WTC11 (cell line): ENCODE measurements at regions not wholly inside any gene's neighbourhood (a gene's known extent, or its start where the extent isn't known, plus 50 kb on each side); places are given as distances from the start of the nearest gene placed in this dataset.

ENCODE experiments used
- ATAC-seq: fragments of 200-7000 bp; cut with Tn5 transposase; 2 replicates; pipeline ENCODE4 v1.10.0; 2021; ENCODE audit warnings: mild to moderate bottlenecking, moderate library complexity
- CTCF ChIA-PET: fragments of 300-600 bp; sonication (Branson Sonifier 250); formaldehyde crosslinking; loops from one replicate; lab custom pipeline; 2021; ENCODE audit warnings: antibody characterized with exemption; lab: Charles Lee
- POLR2A ChIA-PET: fragments of 350-600 bp; sonication (Branson Sonifier 250); formaldehyde crosslinking; loops from one replicate; lab custom pipeline; 2021; ENCODE audit warnings: antibody characterized with exemption; lab: Charles Lee
- DNase-seq: peaks from one replicate; pipeline ENCODE4 v3.0.0; 2021; ENCODE audit warnings: low spot score
- H3K27ac Mint-ChIP-seq: 2 replicates; pipeline ENCODE4 v1.8.0; 2021; ENCODE audit warnings: mixed read lengths
- H3K27me3 Mint-ChIP-seq: 2 replicates; pipeline ENCODE4 v1.8.0; 2021; ENCODE audit warnings: low read depth, mild to moderate bottlenecking, moderate library complexity, mixed read lengths
- H3K36me3 Mint-ChIP-seq: 2 replicates; pipeline ENCODE4 v1.8.0; 2021; ENCODE audit warnings: mixed read lengths
- H3K4me1 Mint-ChIP-seq: 2 replicates; pipeline ENCODE4 v1.8.0; 2022; ENCODE audit warnings: mixed read lengths
- H3K4me3 Mint-ChIP-seq: 2 replicates; pipeline ENCODE4 v1.8.0; 2021; ENCODE audit warnings: mild to moderate bottlenecking, moderate library complexity, mixed read lengths
- H3K9me3 Mint-ChIP-seq: 2 replicates; pipeline ENCODE4 v1.8.0; 2021; ENCODE audit warnings: mixed read lengths
- ETV6 ChIP-seq: sonication (generic); formaldehyde crosslinking; IDR thresholded peaks from 2 replicates; pipeline ENCODE4 v1.8.1; 2022; ENCODE audit warnings: mild to moderate bottlenecking, missing genetic modification reagents
- FOXP1 ChIP-seq: sonication (generic); formaldehyde crosslinking; IDR thresholded peaks from 2 replicates; pipeline ENCODE4 v1.8.0; 2022; ENCODE audit warnings: missing genetic modification reagents, mild to moderate bottlenecking, moderate library complexity, borderline replicate concordance
- GABPB1 ChIP-seq: sonication (generic); formaldehyde crosslinking; IDR thresholded peaks from 2 replicates; pipeline ENCODE4 v1.8.1; 2023; ENCODE audit warnings: mild to moderate bottlenecking, missing genetic modification reagents
- GRHL2 ChIP-seq: fragments of 250-450 bp; sonication (Bioruptor Pico); IDR thresholded peaks from 2 replicates; pipeline ENCODE4 v1.8.0; 2022; ENCODE audit warnings: mild to moderate bottlenecking, moderate library complexity; ENCODE audit not compliant: insufficient replicate concordance, severe bottlenecking
- HMGA2 ChIP-seq: fragments of 250-450 bp; sonication (Bioruptor Pico); IDR thresholded peaks from 2 replicates; pipeline ENCODE4 v1.4.0; 2021; ENCODE audit warnings: mild to moderate bottlenecking, moderate library complexity
- MYBL2 ChIP-seq: sonication (generic); formaldehyde crosslinking; IDR thresholded peaks from 2 replicates; pipeline ENCODE4 v1.8.1; 2023; ENCODE audit warnings: mild to moderate bottlenecking, moderate library complexity, missing genetic modification reagents
- NFE2L1 ChIP-seq: sonication (generic); formaldehyde crosslinking; IDR thresholded peaks from 2 replicates; pipeline ENCODE4 v1.8.1; 2023; ENCODE audit warnings: missing genetic modification reagents
- NR3C1 ChIP-seq: sonication (generic); formaldehyde crosslinking; conservative IDR thresholded peaks from 2 replicates; pipeline ENCODE4 v1.8.1; 2023; ENCODE audit warnings: low read depth, mild to moderate bottlenecking, missing genetic modification reagents
- RELA ChIP-seq: sonication (generic); formaldehyde crosslinking; IDR thresholded peaks from 2 replicates; pipeline ENCODE4 v1.8.1; 2022; ENCODE audit warnings: missing genetic modification reagents, mild to moderate bottlenecking, borderline replicate concordance
- SOX15 ChIP-seq: fragments of 250-450 bp; sonication (Bioruptor Pico); IDR thresholded peaks from 2 replicates; pipeline ENCODE4 v1.9.0; 2021; ENCODE audit warnings: mild to moderate bottlenecking
- SP1 ChIP-seq: sonication (generic); formaldehyde crosslinking; conservative IDR thresholded peaks from 2 replicates; pipeline ENCODE4 v1.8.1; 2022; ENCODE audit warnings: missing genetic modification reagents
- TEAD4 ChIP-seq: sonication (generic); formaldehyde crosslinking; IDR thresholded peaks from 2 replicates; pipeline ENCODE4 v1.8.0; 2022; ENCODE audit warnings: mild to moderate bottlenecking, missing genetic modification reagents
- TP53 ChIP-seq: sonication (generic); formaldehyde crosslinking; IDR thresholded peaks from 2 replicates; pipeline ENCODE4 v1.8.1; 2023; ENCODE audit warnings: mild to moderate bottlenecking, missing genetic modification reagents
- ZNF219 ChIP-seq: sonication (generic); formaldehyde crosslinking; IDR thresholded peaks from 2 replicates; pipeline ENCODE4 v1.8.0; 2023; ENCODE audit warnings: missing genetic modification reagents, mild to moderate bottlenecking, borderline replicate concordance
- TF ChIP-seq, protein P1 (sequence below): sonication (generic); formaldehyde crosslinking; IDR thresholded peaks from 2 replicates; pipeline ENCODE4 v1.8.0; 2023; ENCODE audit warnings: missing genetic modification reagents, mild to moderate bottlenecking, borderline replicate concordance
- TF ChIP-seq, protein P2 (sequence below): sonication (generic); formaldehyde crosslinking; IDR thresholded peaks from 2 replicates; pipeline ENCODE4 v1.8.1; 2023; ENCODE audit warnings: mild to moderate bottlenecking, missing genetic modification reagents, borderline replicate concordance
- TF ChIP-seq, protein P3 (sequence below): sonication (generic); formaldehyde crosslinking; IDR thresholded peaks from 2 replicates; pipeline ENCODE4 v1.8.1; 2022; ENCODE audit warnings: low read depth, missing genetic modification reagents, borderline replicate concordance
- TF ChIP-seq, protein P4 (sequence below): fragments of 250-450 bp; sonication (Bioruptor Pico); IDR thresholded peaks from 2 replicates; pipeline ENCODE4 v1.9.0; 2021; ENCODE audit warnings: mild to moderate bottlenecking
- TF ChIP-seq, protein P5 (sequence below): sonication (generic); formaldehyde crosslinking; IDR thresholded peaks from 2 replicates; pipeline ENCODE4 v1.8.0; 2022; ENCODE audit warnings: mild to moderate bottlenecking, missing genetic modification reagents

DNA sequence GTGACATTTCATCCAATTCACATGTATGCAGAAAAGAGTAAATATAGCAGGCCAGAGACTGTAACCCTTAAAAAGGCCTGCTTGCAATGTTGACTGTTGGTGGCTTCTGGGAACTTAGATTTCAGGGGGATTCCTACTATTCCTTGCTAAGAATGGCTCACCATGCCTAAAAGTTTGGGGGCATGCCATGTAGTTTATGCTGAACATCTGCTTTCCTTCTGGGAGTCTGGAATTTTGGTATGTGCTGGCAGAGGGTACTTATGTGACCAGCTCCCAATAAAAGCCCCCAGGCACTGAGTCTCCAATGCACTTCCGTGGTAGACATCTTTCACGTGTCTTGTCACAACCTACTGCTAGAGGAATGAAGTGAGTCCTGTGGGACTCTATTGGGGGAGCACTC, 88.4 kb upstream of the PCDH8 start:
- Mint-ChIP-seq H3K4me3 (no peak overlapping the region), H3K27ac (no peak overlapping the region), H3K27me3 (peaks cover 13% of the 10 kb centered on the region), H3K36me3 (no peaks in the 10 kb centered on the region), H3K9me3 (no peaks in the 10 kb centered on the region), H3K4me1 (peaks cover 40% of the 10 kb centered on the region)
- CTCF ChIA-PET = no interaction called here
- POLR2A ChIA-PET = no interaction called here
- DNase-seq (no peak), ATAC-seq (no peak)
- TF ChIP-seq TP53 (CRISPR knock-in tag) (no peak), SP1 (CRISPR knock-in tag) (no peak), ZNF219 (CRISPR knock-in tag) (no peak), RELA (CRISPR knock-in tag) (no peak), GRHL2 (CRISPR knock-in tag) (no peak), GABPB1 (no peak), TEAD4 (CRISPR knock-in tag) (no peak), NFE2L1 (CRISPR knock-in tag) (no peak), FOXP1 (CRISPR knock-in tag) (no peak), HMGA2 (no peak), MYBL2 (CRISPR knock-in tag) (no peak), ETV6 (CRISPR knock-in tag) (no peak), NR3C1 (CRISPR knock-in tag) (no peak), SOX15 (CRISPR knock-in tag) (no peak)
- TF ChIP-seq, protein P1, sequence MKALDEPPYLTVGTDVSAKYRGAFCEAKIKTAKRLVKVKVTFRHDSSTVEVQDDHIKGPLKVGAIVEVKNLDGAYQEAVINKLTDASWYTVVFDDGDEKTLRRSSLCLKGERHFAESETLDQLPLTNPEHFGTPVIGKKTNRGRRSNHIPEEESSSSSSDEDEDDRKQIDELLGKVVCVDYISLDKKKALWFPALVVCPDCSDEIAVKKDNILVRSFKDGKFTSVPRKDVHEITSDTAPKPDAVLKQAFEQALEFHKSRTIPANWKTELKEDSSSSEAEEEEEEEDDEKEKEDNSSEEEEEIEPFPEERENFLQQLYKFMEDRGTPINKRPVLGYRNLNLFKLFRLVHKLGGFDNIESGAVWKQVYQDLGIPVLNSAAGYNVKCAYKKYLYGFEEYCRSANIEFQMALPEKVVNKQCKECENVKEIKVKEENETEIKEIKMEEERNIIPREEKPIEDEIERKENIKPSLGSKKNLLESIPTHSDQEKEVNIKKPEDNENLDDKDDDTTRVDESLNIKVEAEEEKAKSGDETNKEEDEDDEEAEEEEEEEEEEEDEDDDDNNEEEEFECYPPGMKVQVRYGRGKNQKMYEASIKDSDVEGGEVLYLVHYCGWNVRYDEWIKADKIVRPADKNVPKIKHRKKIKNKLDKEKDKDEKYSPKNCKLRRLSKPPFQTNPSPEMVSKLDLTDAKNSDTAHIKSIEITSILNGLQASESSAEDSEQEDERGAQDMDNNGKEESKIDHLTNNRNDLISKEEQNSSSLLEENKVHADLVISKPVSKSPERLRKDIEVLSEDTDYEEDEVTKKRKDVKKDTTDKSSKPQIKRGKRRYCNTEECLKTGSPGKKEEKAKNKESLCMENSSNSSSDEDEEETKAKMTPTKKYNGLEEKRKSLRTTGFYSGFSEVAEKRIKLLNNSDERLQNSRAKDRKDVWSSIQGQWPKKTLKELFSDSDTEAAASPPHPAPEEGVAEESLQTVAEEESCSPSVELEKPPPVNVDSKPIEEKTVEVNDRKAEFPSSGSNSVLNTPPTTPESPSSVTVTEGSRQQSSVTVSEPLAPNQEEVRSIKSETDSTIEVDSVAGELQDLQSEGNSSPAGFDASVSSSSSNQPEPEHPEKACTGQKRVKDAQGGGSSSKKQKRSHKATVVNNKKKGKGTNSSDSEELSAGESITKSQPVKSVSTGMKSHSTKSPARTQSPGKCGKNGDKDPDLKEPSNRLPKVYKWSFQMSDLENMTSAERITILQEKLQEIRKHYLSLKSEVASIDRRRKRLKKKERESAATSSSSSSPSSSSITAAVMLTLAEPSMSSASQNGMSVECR (CRISPR knock-in tag) = no peak
- TF ChIP-seq, protein P2, sequence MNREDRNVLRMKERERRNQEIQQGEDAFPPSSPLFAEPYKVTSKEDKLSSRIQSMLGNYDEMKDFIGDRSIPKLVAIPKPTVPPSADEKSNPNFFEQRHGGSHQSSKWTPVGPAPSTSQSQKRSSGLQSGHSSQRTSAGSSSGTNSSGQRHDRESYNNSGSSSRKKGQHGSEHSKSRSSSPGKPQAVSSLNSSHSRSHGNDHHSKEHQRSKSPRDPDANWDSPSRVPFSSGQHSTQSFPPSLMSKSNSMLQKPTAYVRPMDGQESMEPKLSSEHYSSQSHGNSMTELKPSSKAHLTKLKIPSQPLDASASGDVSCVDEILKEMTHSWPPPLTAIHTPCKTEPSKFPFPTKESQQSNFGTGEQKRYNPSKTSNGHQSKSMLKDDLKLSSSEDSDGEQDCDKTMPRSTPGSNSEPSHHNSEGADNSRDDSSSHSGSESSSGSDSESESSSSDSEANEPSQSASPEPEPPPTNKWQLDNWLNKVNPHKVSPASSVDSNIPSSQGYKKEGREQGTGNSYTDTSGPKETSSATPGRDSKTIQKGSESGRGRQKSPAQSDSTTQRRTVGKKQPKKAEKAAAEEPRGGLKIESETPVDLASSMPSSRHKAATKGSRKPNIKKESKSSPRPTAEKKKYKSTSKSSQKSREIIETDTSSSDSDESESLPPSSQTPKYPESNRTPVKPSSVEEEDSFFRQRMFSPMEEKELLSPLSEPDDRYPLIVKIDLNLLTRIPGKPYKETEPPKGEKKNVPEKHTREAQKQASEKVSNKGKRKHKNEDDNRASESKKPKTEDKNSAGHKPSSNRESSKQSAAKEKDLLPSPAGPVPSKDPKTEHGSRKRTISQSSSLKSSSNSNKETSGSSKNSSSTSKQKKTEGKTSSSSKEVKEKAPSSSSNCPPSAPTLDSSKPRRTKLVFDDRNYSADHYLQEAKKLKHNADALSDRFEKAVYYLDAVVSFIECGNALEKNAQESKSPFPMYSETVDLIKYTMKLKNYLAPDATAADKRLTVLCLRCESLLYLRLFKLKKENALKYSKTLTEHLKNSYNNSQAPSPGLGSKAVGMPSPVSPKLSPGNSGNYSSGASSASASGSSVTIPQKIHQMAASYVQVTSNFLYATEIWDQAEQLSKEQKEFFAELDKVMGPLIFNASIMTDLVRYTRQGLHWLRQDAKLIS = no peak
- TF ChIP-seq, protein P3, sequence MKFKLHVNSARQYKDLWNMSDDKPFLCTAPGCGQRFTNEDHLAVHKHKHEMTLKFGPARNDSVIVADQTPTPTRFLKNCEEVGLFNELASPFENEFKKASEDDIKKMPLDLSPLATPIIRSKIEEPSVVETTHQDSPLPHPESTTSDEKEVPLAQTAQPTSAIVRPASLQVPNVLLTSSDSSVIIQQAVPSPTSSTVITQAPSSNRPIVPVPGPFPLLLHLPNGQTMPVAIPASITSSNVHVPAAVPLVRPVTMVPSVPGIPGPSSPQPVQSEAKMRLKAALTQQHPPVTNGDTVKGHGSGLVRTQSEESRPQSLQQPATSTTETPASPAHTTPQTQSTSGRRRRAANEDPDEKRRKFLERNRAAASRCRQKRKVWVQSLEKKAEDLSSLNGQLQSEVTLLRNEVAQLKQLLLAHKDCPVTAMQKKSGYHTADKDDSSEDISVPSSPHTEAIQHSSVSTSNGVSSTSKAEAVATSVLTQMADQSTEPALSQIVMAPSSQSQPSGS (CRISPR knock-in tag) = no peak
- TF ChIP-seq, protein P4, sequence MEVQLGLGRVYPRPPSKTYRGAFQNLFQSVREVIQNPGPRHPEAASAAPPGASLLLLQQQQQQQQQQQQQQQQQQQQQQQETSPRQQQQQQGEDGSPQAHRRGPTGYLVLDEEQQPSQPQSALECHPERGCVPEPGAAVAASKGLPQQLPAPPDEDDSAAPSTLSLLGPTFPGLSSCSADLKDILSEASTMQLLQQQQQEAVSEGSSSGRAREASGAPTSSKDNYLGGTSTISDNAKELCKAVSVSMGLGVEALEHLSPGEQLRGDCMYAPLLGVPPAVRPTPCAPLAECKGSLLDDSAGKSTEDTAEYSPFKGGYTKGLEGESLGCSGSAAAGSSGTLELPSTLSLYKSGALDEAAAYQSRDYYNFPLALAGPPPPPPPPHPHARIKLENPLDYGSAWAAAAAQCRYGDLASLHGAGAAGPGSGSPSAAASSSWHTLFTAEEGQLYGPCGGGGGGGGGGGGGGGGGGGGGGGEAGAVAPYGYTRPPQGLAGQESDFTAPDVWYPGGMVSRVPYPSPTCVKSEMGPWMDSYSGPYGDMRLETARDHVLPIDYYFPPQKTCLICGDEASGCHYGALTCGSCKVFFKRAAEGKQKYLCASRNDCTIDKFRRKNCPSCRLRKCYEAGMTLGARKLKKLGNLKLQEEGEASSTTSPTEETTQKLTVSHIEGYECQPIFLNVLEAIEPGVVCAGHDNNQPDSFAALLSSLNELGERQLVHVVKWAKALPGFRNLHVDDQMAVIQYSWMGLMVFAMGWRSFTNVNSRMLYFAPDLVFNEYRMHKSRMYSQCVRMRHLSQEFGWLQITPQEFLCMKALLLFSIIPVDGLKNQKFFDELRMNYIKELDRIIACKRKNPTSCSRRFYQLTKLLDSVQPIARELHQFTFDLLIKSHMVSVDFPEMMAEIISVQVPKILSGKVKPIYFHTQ (CRISPR knock-in tag) = no peak
- TF ChIP-seq, protein P5, sequence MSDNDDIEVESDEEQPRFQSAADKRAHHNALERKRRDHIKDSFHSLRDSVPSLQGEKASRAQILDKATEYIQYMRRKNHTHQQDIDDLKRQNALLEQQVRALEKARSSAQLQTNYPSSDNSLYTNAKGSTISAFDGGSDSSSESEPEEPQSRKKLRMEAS (CRISPR knock-in tag) = no peak
